ENCODE measurements at regions not wholly inside any gene's neighbourhood (a gene's known extent, or its start where the extent isn't known, plus 50 kb on each side); places are given as distances from the start of the nearest gene placed in this dataset.
"Not testable (repeated sequence)": the region's sequence is repeated elsewhere in the genome, so short reads cannot be mapped to it uniquely, and the experiment has no call there.

- DNase-seq (ENCODE audit: low read depth in 2 of 2), result no peak
These were observed 54.0 kb downstream of the MAP10 start for GRCh38 chr1:232859216-232859615.

- DNase-seq (ENCODE audit: low read depth in 2 of 2), result no peak
These were observed 55.9 kb downstream of the MAP10 start for GRCh38 chr1:232861107-232861506.

- no peak for DNase-seq (ENCODE audit: low read depth in 2 of 2)
These were observed 58.5 kb downstream of the MAP10 start for GRCh38 chr1:232863544-232864275.

- no peak for DNase-seq (ENCODE audit: low read depth in 2 of 2)
These were observed 60.1 kb downstream of the MAP10 start for GRCh38 chr1:232865102-232865931.

GRCh38 chr1:232868793-232869491 lies 63.7 kb downstream of the MAP10 start:
- DNase-seq (ENCODE audit: low read depth in 2 of 2), result peak in 1 of 2 donors; percentile 22

- not testable (repeated sequence) for DNase-seq (ENCODE audit: low read depth in 2 of 2)
These were observed 66.2 kb downstream of the MAP10 start for GRCh38 chr1:232871291-232871969.

- no peak for DNase-seq (ENCODE audit: low read depth in 2 of 2)
These were observed 67.1 kb downstream of the MAP10 start for GRCh38 chr1:232872284-232872683.

GRCh38 chr1:232872738-232873137 lies 67.5 kb downstream of the MAP10 start:
- DNase-seq (ENCODE audit: low read depth in 2 of 2), result no peak

- DNase-seq (ENCODE audit: low read depth in 2 of 2), result no peak
These were observed 68.2 kb downstream of the MAP10 start for GRCh38 chr1:232873412-232873811.

- DNase-seq (ENCODE audit: low read depth in 2 of 2), result no peak
These were observed 68.7 kb downstream of the MAP10 start for GRCh38 chr1:232873931-232874330.

GRCh38 chr1:232875536-232875935 lies 70.3 kb downstream of the MAP10 start:
- DNase-seq (ENCODE audit: low read depth in 2 of 2), result no peak

GRCh38 chr1:232876506-232877364 lies 71.5 kb downstream of the MAP10 start:
- DNase-seq (ENCODE audit: low read depth in 2 of 2), result no peak

GRCh38 chr1:232877365-232878028 lies 72.3 kb downstream of the MAP10 start:
- no peak for DNase-seq (ENCODE audit: low read depth in 2 of 2)

- DNase-seq (ENCODE audit: low read depth in 2 of 2), result no peak
These were observed 72.3 kb upstream of the NTPCR start for GRCh38 chr1:232878086-232878485.

- DNase-seq (ENCODE audit: low read depth in 2 of 2), result peak in 1 of 2 donors; percentile 8
These were observed 70.1 kb upstream of the NTPCR start for GRCh38 chr1:232880354-232880753.

GRCh38 chr1:232883992-232884661 lies 66.3 kb upstream of the NTPCR start:
- no peak for DNase-seq (ENCODE audit: low read depth in 2 of 2)

- DNase-seq (ENCODE audit: low read depth in 2 of 2), result no peak
These were observed 64.1 kb upstream of the NTPCR start for GRCh38 chr1:232886271-232886670.

- no peak for DNase-seq (ENCODE audit: low read depth in 2 of 2)
These were observed 60.0 kb upstream of the NTPCR start for GRCh38 chr1:232890340-232890943.

- no peak for DNase-seq (ENCODE audit: low read depth in 2 of 2)
These were observed 59.3 kb upstream of the NTPCR start for GRCh38 chr1:232891071-232891470.

Data from dermis microvascular lymphatic vessel endothelial cell (primary cell).